Thymus (tissue), 11 donors: ENCODE measurements at regions not wholly inside any gene's neighbourhood (a gene's known extent, or its start where the extent isn't known, plus 50 kb on each side); places are given as distances from the start of the nearest gene placed in this dataset.

Experiments used
- DNase-seq, 9 donors: peaks; one replicate each; pipeline ENCODE4 v3.0.0-alpha.2; 2013; ENCODE audit warnings: low spot score in 9 of 9, low read depth in 6 of 9, missing footprints in 1 of 9
- H3K27ac ChIP-seq, 2 donors: one replicate each; pipeline ENCODE4 v1.5.1; 2013; ENCODE audit warnings: control low read depth in 1 of 2, low read depth in 1 of 2, low read length in 1 of 2, mild to moderate bottlenecking in 1 of 2, moderate library complexity in 1 of 2
- H3K27me3 ChIP-seq, 2 donors: one replicate each; pipeline ENCODE4 v1.5.1; 2013; ENCODE audit warnings: low read length in 1 of 2; ENCODE audit not compliant: control insufficient read depth in 2 of 2, insufficient read depth in 1 of 2
- H3K36me3 ChIP-seq, 2 donors: one replicate each; pipeline ENCODE4 v1.5.1; 2013; ENCODE audit warnings: low read length in 1 of 2, mild to moderate bottlenecking in 1 of 2, moderate library complexity in 1 of 2; ENCODE audit not compliant: control insufficient read depth in 2 of 2, insufficient read depth in 2 of 2
- H3K4me1 ChIP-seq, 2 donors: one replicate each; pipeline ENCODE4 v1.5.1; 2013; ENCODE audit warnings: low read length in 2 of 2; ENCODE audit not compliant: control insufficient read depth in 2 of 2, insufficient read depth in 2 of 2
- H3K4me3 ChIP-seq, 2 donors: one replicate each; pipeline ENCODE4 v1.5.1; 2013; ENCODE audit warnings: low read length in 2 of 2, control low read depth in 1 of 2, mild to moderate bottlenecking in 1 of 2
- H3K9me3 ChIP-seq, 2 donors: one replicate each; pipeline ENCODE4 v1.5.1; 2013; ENCODE audit warnings: low read length in 1 of 2, mild to moderate bottlenecking in 1 of 2; ENCODE audit not compliant: control insufficient read depth in 2 of 2, insufficient read depth in 1 of 2
- WGBS: extraction: QIAGEN DNeasy Blood & Tissue Kit; methylation state at CpG from one replicate; pipeline ENCODE4 v1.1.7; 2013; 5-methylcytosine and 5-hydroxymethylcytosine counted together
- donor health status: healthy.

GRCh38 chr4:89446193-89446592 lies 138.6 kb upstream of the GPRIN3 start:
- 91% methylated on average over 2 of the region's 2 CpGs for WGBS

DNA sequence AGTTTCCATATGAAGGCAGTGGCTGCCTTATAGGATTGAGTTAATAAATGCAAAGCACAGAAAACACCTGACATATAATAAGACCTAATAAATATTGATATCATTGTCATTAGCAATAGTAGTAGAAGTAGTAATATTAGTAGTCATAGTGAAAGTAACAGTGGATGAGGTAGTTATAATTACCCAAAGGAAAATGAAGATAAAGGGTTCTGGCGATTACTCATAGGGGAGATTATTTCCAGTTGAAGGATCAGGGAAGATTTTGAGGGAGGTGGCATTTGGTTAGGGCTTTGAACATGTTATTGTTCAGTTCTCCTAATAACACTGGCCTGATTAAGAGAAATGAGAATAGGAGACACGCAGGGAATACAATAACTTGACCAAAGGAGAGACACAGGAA lies 131.9 kb upstream of the GPRIN3 start:
- WGBS: 94% methylated on average over 2 of the region's 2 CpGs

More at GRCh38 chr4:89446193-89446592, 138.6 kb upstream of the GPRIN3 start:
- Histone ChIP-seq H3K27ac (no peak overlapping the region), H3K4me3 (no peak overlapping the region), H3K4me1 (no peaks in the 10 kb centered on the region), H3K27me3 (no peaks in the 10 kb centered on the region), H3K9me3 (peaks cover 2 to 14% of the 10 kb centered on the region in 2 donors), H3K36me3 (no peaks in the 10 kb centered on the region)
- DNase-seq: no peak

DNA sequence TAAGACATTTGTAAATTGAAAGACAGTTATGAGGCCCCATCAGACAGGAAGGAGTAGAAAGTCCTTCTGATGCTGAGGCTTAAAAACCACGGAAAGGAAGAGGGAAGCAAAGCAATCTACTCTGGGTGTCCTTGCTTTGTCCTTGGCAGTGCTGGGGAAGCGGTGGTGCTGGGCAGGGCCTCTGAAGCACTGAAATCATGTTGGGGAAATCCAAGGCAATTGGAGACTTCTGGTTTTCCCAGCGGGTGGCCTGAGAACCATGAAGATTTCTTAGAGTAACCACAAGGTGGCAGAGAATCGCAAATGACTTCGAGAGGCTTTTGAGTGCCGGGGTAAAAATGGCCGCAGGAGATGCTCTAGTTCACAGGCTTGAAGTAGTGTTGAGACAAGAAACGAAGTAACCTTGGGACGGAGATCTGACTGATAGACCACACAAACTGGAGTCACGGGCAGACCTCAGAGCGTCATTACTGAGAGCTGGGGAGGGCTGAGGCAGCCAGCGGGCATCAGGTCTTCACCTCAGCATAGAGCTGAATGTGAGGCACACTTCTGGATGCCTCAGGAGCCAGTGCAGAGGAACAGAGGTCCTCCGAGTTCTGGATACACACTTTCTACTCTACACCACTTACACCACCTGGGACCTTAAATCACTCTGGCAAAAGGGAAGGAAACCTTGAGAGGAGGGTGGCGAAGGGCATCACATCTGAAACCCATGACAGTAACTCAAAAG lies 130.7 kb upstream of the GPRIN3 start:
- H3K27me3 ChIP-seq: no peaks in the 10 kb centered on the region
- no peak overlapping the region for H3K4me3 ChIP-seq
- 67% methylated on average over 14 of the region's 14 CpGs for WGBS
- no peak overlapping the region for H3K27ac ChIP-seq
- DNase-seq: peak in 6 of 9 donors; percentile 7 to 58 (median 12)
- H3K36me3 ChIP-seq: no peaks in the 10 kb centered on the region
- H3K9me3 ChIP-seq: no peaks in the 10 kb centered on the region
- no peaks in the 10 kb centered on the region for H3K4me1 ChIP-seq

More for the DNA sequence above, 131.9 kb upstream of the GPRIN3 start:
- Histone ChIP-seq H3K4me1 (no peaks in the 10 kb centered on the region), H3K9me3 (no peaks in the 10 kb centered on the region), H3K36me3 (no peaks in the 10 kb centered on the region), H3K27me3 (no peaks in the 10 kb centered on the region), H3K4me3 (no peak overlapping the region), H3K27ac (no peak overlapping the region)
- DNase-seq: no peak

DNA sequence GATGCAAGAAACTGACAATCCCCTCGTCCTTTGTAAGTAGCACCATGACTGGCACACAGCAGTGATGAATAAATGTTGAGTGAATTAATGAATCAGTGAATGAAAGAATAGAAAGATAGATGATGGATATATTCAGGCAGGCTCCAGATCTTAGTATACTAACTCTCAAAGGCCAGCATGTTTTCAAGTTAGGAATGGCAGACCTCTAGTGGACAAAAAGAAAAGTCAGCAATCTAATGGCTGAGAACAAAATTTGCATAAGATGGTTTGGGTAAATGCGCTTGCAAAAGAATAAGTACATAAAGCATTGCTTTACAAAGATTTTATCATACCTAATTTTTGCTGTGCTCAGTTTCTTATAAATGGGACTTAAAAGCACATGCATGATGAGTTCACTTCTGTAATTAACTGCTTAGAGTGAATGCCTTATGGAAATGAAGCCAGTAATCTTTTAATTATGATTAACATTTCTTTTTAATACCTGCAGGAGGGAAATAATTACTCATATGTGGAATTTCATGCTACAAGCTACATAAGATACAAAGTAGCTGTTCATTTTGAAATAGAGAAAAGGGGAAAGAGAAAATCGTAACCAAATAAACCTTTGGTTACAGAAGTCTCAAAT lies 126.9 kb upstream of the GPRIN3 start:
- DNase-seq: peak in 6 of 9 donors; percentile 6 to 50 (median 22)
- Histone ChIP-seq H3K27ac (no peak overlapping the region), H3K4me3 (no peak overlapping the region), H3K4me1 (no peaks in the 10 kb centered on the region), H3K36me3 (no peaks in the 10 kb centered on the region), H3K27me3 (no peaks in the 10 kb centered on the region), H3K9me3 (no peaks in the 10 kb centered on the region)
- 78% methylated on average over 3 of the region's 3 CpGs for WGBS

DNA sequence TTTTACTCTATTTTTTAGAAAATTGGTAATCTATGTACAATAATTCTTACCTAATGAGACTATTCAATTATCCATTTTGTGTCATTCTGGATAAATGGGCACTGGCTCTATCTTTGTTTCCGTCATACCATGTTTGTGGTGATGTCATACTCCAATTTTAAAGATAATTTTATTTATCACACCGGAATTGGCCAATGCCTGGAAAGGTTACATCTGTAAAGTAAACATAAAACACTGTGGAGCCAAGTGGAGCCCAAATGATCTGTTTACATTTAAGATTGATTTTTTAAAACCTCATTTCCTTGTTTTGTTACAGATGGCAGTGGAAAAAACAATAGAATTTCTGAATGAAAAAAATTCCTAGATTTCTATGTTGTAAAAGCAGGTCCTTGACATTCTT lies 120.2 kb upstream of the GPRIN3 start:
- Histone ChIP-seq H3K9me3 (no peaks in the 10 kb centered on the region), H3K4me1 (no peaks in the 10 kb centered on the region), H3K27ac (no peak overlapping the region), H3K36me3 (no peaks in the 10 kb centered on the region), H3K27me3 (no peaks in the 10 kb centered on the region), H3K4me3 (no peak overlapping the region)
- no peak for DNase-seq
- WGBS: 98% methylated on average over 2 of the region's 2 CpGs

GRCh38 chr4:89425023-89425422 lies 117.4 kb upstream of the GPRIN3 start:
- H3K36me3 ChIP-seq: no peaks in the 10 kb centered on the region
- no peak overlapping the region for H3K4me3 ChIP-seq
- no peaks in the 10 kb centered on the region for H3K9me3 ChIP-seq
- no peak for DNase-seq
- 95% methylated on average over 1 of the region's 1 CpG for WGBS
- no peaks in the 10 kb centered on the region for H3K4me1 ChIP-seq
- no peaks in the 10 kb centered on the region for H3K27me3 ChIP-seq
- H3K27ac ChIP-seq: no peak overlapping the region

DNA sequence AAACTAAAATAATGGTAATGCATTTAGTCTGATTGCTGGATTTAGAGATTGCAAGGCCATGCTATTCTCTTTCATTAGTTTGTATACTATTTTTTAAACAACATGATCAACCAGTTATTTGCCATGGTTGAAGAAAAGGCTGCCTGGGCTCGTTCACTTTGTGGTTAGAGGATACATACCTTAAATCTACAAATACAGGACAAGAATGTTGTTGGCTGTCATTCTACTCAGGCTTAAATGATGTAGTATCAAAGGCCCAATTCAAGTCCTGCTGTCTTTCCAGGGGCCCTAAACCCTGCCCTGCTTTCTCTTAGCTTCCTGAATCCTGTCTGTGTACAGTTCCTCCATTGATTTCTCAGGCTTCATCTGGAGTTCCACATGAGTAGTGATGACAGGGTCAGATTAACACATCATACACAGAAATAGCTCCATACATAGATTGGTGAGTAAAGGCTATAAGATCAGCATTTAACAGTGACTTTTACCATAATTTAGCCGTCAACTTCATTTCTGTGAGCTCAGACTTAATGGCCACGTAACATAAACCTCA lies 114.9 kb upstream of the GPRIN3 start:
- Histone ChIP-seq H3K27me3 (no peaks in the 10 kb centered on the region), H3K9me3 (no peaks in the 10 kb centered on the region), H3K4me3 (no peak overlapping the region), H3K4me1 (no peaks in the 10 kb centered on the region), H3K27ac (no peak overlapping the region), H3K36me3 (no peaks in the 10 kb centered on the region)
- 98% methylated on average over 3 of the region's 3 CpGs for WGBS
- DNase-seq: no peak

DNA sequence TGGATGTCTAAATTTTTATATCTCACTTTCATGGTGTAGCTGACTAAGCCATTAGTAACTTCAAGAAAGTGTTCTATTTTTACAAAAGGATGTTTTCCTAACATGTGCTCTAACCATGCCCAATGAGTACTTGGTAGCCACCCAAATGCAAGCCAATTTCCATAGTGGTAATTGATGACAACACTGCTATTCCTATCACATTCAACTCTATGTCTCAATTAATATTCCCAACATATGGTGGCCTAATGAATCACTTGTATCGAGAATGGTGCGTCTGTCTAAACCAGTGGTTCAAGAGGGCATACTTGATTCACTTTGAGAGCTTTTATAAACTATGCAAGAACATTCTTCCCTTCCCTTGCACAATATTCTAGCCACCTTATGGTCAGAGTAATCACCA lies 112.9 kb upstream of the GPRIN3 start:
- Histone ChIP-seq H3K4me1 (no peaks in the 10 kb centered on the region), H3K4me3 (no peak overlapping the region)
- 99% methylated on average over 2 of the region's 2 CpGs for WGBS

DNA sequence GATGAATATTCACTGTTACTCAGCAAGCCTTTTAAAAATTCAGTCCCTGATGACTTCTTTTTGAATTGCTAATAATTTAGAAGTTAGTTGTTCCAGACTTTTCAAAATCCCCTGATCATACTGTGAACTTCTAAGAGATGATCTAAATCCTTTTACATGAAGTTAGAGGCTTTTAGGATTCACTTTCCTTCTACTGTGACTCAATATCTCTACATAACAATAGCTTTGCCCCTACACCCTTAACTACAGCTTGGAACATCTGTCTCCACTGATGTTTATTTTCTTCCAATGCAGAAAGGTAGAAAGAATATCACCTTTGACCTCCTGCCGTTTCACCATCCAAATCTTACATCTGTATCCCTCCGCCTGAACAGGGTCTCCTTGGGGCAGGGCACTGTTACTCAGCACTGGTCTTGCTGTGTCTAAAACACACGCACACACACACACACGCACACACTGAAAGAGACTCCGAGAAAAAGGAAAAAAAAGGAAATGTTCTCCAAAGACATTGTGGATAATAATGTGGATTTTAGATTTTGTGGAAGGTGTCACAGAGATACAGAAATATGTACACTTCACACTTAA lies 111.6 kb upstream of the GPRIN3 start:
- Histone ChIP-seq H3K9me3 (no peaks in the 10 kb centered on the region), H3K27ac (no peak overlapping the region), H3K36me3 (no peaks in the 10 kb centered on the region), H3K27me3 (no peaks in the 10 kb centered on the region), H3K4me3 (no peak overlapping the region), H3K4me1 (no peaks in the 10 kb centered on the region)
- no peak for DNase-seq
- 96% methylated on average over 5 of the region's 5 CpGs for WGBS

More for the DNA sequence above, 112.9 kb upstream of the GPRIN3 start:
- no peak overlapping the region for H3K27ac ChIP-seq
- no peaks in the 10 kb centered on the region for H3K9me3 ChIP-seq
- DNase-seq: no peak
- no peaks in the 10 kb centered on the region for H3K27me3 ChIP-seq
- no peaks in the 10 kb centered on the region for H3K36me3 ChIP-seq
